ENCODE measurements at regions not wholly inside any gene's neighbourhood (a gene's known extent, or its start where the extent isn't known, plus 50 kb on each side); places are given as distances from the start of the nearest gene placed in this dataset.

DNA sequence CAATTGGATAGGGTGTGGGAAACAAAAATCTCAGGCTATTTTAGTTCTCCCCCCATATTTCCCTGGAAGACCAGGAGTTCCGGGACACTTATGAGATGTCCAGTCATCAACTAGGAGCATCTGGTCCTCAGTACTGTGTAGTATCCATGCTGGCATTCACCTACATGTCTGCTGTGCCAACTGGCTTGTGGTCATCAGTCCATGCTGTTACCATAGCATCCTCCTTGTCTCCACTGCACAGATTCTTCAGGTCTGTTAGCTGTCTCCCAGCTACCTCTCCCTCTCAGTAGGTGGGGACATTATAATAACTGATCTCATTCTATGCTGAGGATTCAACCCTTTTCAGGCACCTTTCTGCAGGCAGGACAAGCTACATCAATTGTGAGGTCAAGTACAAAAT, 302.9 kb downstream of the BARHL2 start:
- Histone ChIP-seq H3K4me2 (ENCODE audit: low read depth, low read length, poor library complexity, severe bottlenecking) (no peak overlapping the region), H3K36me3 (ENCODE audit: low read length) (no peaks in the 10 kb centered on the region)

DNA sequence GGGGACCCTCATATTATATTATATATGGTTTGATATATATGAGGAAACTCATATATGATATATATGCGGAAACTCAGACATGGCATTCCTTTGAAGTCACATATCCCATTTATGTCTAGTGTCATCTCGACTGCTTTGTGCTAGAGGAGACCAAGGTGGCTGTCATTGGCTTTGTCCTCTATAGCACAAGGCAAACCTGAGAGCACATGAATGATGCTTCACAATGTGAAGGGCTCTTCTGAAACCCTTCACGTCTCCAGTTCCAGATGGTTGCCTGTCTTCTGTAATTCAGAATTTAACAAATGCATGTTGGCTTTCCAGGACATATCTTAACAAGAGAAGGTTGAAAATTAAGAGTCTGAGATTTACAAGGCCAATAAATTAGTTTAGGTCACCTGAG, 303.6 kb downstream of the BARHL2 start:
- no peak overlapping the region for H2AFZ ChIP-seq (ENCODE audit: low read depth, low read length, severe bottlenecking)
- no peak for TF ChIP-seq EZH2phosphoT487 (conservative IDR thresholded peaks at IDR 0.05; ENCODE audit: low read length)
- TF ChIP-seq, protein P1, sequence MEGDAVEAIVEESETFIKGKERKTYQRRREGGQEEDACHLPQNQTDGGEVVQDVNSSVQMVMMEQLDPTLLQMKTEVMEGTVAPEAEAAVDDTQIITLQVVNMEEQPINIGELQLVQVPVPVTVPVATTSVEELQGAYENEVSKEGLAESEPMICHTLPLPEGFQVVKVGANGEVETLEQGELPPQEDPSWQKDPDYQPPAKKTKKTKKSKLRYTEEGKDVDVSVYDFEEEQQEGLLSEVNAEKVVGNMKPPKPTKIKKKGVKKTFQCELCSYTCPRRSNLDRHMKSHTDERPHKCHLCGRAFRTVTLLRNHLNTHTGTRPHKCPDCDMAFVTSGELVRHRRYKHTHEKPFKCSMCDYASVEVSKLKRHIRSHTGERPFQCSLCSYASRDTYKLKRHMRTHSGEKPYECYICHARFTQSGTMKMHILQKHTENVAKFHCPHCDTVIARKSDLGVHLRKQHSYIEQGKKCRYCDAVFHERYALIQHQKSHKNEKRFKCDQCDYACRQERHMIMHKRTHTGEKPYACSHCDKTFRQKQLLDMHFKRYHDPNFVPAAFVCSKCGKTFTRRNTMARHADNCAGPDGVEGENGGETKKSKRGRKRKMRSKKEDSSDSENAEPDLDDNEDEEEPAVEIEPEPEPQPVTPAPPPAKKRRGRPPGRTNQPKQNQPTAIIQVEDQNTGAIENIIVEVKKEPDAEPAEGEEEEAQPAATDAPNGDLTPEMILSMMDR (IDR thresholded peaks at IDR 0.05; ENCODE audit: insufficient read depth, low read length, poor library complexity, severe bottlenecking) = no peak

More for the DNA sequence above, 302.9 kb downstream of the BARHL2 start:
- Histone ChIP-seq H3K4me3 (ENCODE audit: insufficient read depth, low read length, poor library complexity, severe bottlenecking) (no peak overlapping the region), H3K79me2 (ENCODE audit: insufficient read depth, low read length) (no peaks in the 10 kb centered on the region), H4K20me1 (ENCODE audit: low read depth, low read length) (no peaks in the 10 kb centered on the region), H3K9me3 (ENCODE audit: insufficient read depth, low read length) (no peaks in the 10 kb centered on the region), H2AFZ (ENCODE audit: low read depth, low read length, severe bottlenecking) (no peak overlapping the region), H3K9me2 (replicated peaks; ENCODE audit: insufficient read depth, low read length) (no peaks in the 10 kb centered on the region), H3K27ac (ENCODE audit: low read depth, low read length) (no peak overlapping the region), H3K9ac (ENCODE audit: low read length) (no peak overlapping the region), H3F3A (ENCODE audit: insufficient read depth) (no peaks in the 10 kb centered on the region), H3K27me3 (ENCODE audit: low read length) (no peaks in the 10 kb centered on the region)
- TF ChIP-seq, protein P1 (IDR thresholded peaks at IDR 0.05; ENCODE audit: insufficient read depth, low read length, poor library complexity, severe bottlenecking) = no peak
- TF ChIP-seq EZH2phosphoT487 (conservative IDR thresholded peaks at IDR 0.05; ENCODE audit: low read length) = no peak

DNA sequence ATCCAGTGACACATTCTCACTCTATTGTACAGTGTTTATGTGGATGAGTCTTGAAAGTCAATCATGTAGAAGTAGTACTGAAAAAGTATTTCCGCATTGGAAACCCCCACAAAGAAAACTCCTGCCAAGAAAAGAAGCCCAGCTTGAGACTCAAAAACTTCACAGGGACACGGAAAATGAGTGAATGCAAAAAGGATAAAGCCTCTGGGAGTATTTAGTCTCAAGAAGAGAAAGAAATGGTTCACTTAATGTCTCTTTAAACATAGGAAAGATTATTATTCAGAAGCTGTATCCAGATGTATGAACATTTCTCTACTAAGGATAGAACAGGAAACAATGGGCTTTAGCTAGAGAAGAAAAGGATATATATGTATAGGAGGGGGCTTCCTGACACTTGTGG, 304.5 kb downstream of the BARHL2 start:
- TF ChIP-seq EZH2phosphoT487 (conservative IDR thresholded peaks at IDR 0.05; ENCODE audit: low read length) = no peak
- TF ChIP-seq, protein P1 (IDR thresholded peaks at IDR 0.05; ENCODE audit: insufficient read depth, low read length, poor library complexity, severe bottlenecking) = no peak
- Histone ChIP-seq H3K9me3 (ENCODE audit: insufficient read depth, low read length) (no peaks in the 10 kb centered on the region), H4K20me1 (ENCODE audit: low read depth, low read length) (no peaks in the 10 kb centered on the region), H3K27me3 (ENCODE audit: low read length) (no peaks in the 10 kb centered on the region), H3K36me3 (ENCODE audit: low read length) (no peaks in the 10 kb centered on the region), H2AFZ (ENCODE audit: low read depth, low read length, severe bottlenecking) (no peak overlapping the region), H3K9ac (ENCODE audit: low read length) (no peak overlapping the region), H3K4me2 (ENCODE audit: low read depth, low read length, poor library complexity, severe bottlenecking) (no peak overlapping the region), H3K4me3 (ENCODE audit: insufficient read depth, low read length, poor library complexity, severe bottlenecking) (no peak overlapping the region), H3F3A (ENCODE audit: insufficient read depth) (no peaks in the 10 kb centered on the region), H3K79me2 (ENCODE audit: insufficient read depth, low read length) (no peaks in the 10 kb centered on the region), H3K27ac (ENCODE audit: low read depth, low read length) (no peak overlapping the region), H3K9me2 (replicated peaks; ENCODE audit: insufficient read depth, low read length) (no peaks in the 10 kb centered on the region)

More for the DNA sequence above, 303.6 kb downstream of the BARHL2 start:
- H3K9me2 ChIP-seq (replicated peaks; ENCODE audit: insufficient read depth, low read length) = no peaks in the 10 kb centered on the region
- no peak overlapping the region for H3K4me2 ChIP-seq (ENCODE audit: low read depth, low read length, poor library complexity, severe bottlenecking)
- no peaks in the 10 kb centered on the region for H4K20me1 ChIP-seq (ENCODE audit: low read depth, low read length)
- no peaks in the 10 kb centered on the region for H3F3A ChIP-seq (ENCODE audit: insufficient read depth)
- no peak overlapping the region for H3K4me3 ChIP-seq (ENCODE audit: insufficient read depth, low read length, poor library complexity, severe bottlenecking)
- H3K27ac ChIP-seq (ENCODE audit: low read depth, low read length) = no peak overlapping the region
- H3K9me3 ChIP-seq (ENCODE audit: insufficient read depth, low read length) = no peaks in the 10 kb centered on the region
- no peak overlapping the region for H3K9ac ChIP-seq (ENCODE audit: low read length)
- H3K36me3 ChIP-seq (ENCODE audit: low read length) = no peaks in the 10 kb centered on the region
- no peaks in the 10 kb centered on the region for H3K27me3 ChIP-seq (ENCODE audit: low read length)
- H3K79me2 ChIP-seq (ENCODE audit: insufficient read depth, low read length) = no peaks in the 10 kb centered on the region

Data from SU-DHL-6 (cell line).